GM12864 (cell line): ENCODE measurements at regions not wholly inside any gene's neighbourhood (a gene's known extent, or its start where the extent isn't known, plus 50 kb on each side); places are given as distances from the start of the nearest gene placed in this dataset.

ENCODE experiments used
- DNase-seq: peaks from one replicate; pipeline ENCODE4 v3.0.0-alpha.2; 2011; ENCODE audit warnings: low read depth
- H3K4me3 ChIP-seq: 2 replicates; pipeline ENCODE4 v1.5.1; 2011; ENCODE audit warnings: mild to moderate bottlenecking, low read depth, low read length, control low read depth
- CTCF ChIP-seq: IDR thresholded peaks from 2 replicates; pipeline ENCODE4 v1.5.1; 2011; ENCODE audit warnings: low read depth, mild to moderate bottlenecking, moderate library complexity, low read length, control low read depth, inconsistent platforms; ENCODE audit errors: missing control alignments

DNA sequence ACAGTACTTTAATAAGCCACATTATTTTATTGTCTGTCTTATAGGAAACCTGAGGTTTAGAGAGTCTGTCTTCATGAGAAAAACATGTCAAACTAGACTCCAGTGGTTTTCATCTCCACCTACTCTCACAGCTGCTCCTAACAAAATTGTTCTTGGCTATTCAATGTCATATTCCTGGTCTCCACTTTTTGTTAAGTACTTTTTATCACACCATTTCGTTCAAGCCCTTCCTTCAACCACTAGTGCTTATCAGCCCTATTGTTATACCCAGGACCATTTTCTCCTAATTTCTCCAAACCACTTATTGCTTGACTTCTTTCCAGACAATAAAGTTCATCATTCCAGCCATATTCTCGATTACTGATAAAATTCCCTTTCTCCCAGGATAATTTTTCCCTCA lies 1674.3 kb upstream of the AGA start:
- TF ChIP-seq CTCF: no peak
- H3K4me3 ChIP-seq: no peak overlapping the region
- DNase-seq: no peak

GRCh38 chr4:179123084-179123483 lies 1680.8 kb upstream of the AGA start:
- no peak for DNase-seq
- no peak overlapping the region for H3K4me3 ChIP-seq
- TF ChIP-seq CTCF: no peak

GRCh38 chr4:179124419-179124818 lies 1682.2 kb upstream of the AGA start:
- TF ChIP-seq CTCF: no peak
- no peak overlapping the region for H3K4me3 ChIP-seq
- DNase-seq: no peak

GRCh38 chr4:179124957-179125356 lies 1682.7 kb upstream of the AGA start:
- no peak overlapping the region for H3K4me3 ChIP-seq
- DNase-seq: no peak
- no peak for TF ChIP-seq CTCF

- DNase-seq: no peak
- TF ChIP-seq CTCF: no peak
- H3K4me3 ChIP-seq: no peak overlapping the region
These were observed 1683.6 kb upstream of the AGA start for GRCh38 chr4:179125870-179126269.

GRCh38 chr4:179128299-179128698 lies 1686.1 kb upstream of the AGA start:
- H3K4me3 ChIP-seq: no peak overlapping the region
- no peak for DNase-seq
- no peak for TF ChIP-seq CTCF

GRCh38 chr4:179130122-179130714 lies 1688.0 kb upstream of the AGA start:
- DNase-seq: no peak
- no peak for TF ChIP-seq CTCF
- no peak overlapping the region for H3K4me3 ChIP-seq
